ENCODE measurements at regions not wholly inside any gene's neighbourhood (a gene's known extent, or its start where the extent isn't known, plus 50 kb on each side); places are given as distances from the start of the nearest gene placed in this dataset.
A peak's percentile ranks its signal among the peaks of the same experiment; 100 is the strongest.

DNA sequence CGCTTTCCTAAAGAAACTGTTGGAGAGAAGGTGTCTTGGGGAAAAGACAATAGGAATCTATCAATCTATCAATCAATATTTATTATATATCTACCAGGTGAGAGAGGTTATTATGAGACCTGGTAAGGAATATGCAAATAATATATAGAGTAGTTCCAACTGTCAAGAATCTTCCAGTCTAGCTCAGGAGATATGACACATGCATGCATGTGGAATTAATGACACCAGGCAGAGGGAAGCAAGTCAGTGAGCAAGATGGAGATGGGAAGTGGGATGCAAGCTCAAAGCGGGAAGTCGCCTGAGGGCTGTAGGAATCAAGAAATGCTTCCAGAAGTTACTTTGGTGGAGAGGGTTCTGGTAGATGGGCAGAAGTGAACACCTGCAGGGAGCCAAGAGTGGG, 187.4 kb upstream of the NRP1 start:
- DNase-seq: no peak

DNA sequence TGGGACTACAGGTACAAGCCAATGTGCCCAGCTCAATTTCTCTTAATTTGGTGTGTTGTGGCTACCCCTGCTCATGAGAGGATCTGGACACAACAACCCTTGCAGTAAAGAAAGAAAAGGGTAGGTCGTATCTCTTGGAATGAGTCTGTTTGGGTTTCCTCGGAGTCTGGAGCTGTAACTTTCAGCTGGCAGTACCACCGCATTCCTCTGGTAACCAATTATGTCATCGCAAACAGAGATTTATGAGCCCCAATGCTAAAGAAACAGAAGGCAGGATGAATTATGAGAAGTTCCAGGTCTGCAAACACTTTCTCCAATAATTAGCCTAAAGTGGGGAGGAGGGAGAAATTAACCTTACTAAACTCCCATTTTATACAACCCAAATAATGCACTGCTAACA, 186.6 kb upstream of the NRP1 start:
- no peak for DNase-seq

- DNase-seq: no peak
Measured at GRCh38 chr10:33520223-33520622, 185.8 kb upstream of the NRP1 start.

- no peak for DNase-seq
Measured at GRCh38 chr10:33519130-33519860, 184.8 kb upstream of the NRP1 start.

DNA sequence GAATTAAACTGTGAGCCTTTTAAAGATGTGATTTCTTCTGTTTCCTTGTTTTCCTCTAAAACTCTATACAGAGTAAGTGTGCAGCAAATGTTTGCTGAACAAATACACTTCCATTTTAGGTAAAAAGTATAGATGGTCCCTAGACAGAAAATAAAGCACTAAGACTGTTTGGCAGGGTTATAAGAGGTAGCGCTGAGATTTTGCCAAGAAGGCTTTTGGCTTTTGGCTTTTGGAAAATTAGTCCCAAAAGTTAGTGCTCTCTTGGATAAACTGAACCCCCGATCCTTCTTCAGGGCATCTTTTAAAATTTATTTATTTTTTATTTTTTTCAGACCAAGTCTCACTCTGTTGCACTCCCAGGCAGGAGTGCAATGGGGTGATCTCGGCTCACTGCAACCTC, 175.7 kb upstream of the NRP1 start:
- DNase-seq: no peak

DNA sequence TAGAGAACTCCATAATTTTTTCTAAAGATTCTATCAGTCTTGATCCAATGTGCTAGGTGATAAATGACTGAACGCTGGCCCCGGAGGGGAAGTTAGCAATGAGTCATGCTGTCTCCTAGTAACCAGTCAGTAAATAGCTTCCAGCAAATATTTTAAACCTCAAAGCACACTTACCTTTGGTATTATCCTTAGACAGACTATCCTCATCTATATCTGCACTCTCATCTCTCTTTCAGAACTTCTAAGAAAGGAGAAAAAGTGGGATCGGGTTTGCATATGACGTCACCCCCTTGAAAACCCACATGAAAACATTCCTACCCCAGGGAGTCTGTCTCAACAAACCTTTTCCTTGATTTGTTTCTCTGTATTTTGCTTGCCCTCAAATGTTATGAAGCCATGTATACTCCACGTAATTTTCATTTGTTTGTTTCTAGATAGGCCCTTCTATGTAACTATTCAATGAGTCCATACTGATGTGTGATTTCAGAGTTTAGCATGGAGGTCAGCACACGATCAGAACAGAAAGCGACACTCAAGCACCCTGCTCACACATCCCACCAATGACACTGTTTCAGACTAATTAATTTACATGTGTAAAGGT, 174.9 kb upstream of the NRP1 start:
- DNase-seq: no peak

DNA sequence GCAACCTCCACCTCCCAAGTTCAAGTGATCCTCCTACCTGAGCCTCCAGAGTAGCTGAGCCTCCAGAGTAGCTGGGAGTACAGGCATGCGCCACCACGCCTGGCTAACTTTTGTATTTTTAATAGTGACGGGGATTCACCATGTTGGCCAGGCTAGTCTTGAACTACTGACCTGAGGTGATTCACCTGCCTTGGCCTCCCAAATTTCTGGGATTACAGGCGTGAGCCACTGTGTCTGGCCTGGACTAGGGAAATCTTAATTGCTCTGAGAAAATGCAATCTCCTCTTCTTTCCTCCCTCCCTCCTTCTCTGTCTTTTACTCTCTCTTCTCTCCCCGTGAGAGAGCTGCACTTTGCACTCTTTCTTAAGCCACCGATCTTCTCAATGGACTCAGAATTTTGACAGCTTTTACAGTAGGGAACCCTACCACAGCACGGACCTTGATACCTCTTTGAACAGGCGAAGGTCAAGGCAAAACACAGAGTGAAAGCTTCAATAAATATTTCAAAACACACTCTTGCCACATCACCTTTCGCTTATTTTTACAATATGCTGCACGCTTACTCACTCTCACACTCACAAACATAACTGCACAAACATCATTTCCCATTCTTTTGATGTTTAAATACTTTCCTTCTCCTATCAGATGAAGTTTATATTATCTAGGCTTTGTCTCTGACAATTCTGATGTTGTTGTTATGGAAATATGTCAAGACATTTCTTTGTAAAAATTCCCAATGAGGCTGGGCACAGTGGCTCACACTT, 173.4 kb upstream of the NRP1 start:
- DNase-seq: no peak

- DNase-seq: no peak
Measured at GRCh38 chr10:33506838-33507661, 172.6 kb upstream of the NRP1 start.

GRCh38 chr10:33506391-33506790, 171.9 kb upstream of the NRP1 start:
- no peak for DNase-seq

GRCh38 chr10:33501161-33501560, 166.7 kb upstream of the NRP1 start:
- no peak for DNase-seq

DNA sequence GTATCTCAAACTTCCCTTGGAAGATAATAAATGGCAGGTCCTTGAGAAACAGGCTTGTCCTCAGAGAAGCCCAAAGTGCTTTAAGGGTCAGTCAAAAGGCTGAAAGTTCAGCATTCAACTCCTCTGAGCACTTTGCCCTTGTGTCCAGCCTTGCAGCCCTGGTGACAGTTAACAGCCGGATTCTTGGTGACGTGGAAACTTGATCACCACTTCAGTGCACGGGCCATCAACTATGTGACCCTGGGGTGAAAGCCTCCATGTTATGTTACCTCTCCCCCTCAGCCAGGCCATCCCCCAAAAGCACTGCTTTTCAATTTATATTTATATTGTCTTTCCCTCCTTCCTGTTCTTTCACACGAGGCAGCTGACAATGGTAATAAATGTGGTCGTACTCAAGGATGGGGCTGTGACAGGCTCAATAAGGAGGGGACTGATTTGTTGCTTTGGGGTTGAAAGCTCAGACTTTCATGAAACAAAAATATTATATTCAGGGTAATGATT, 164.0 kb upstream of the NRP1 start:
- DNase-seq: no peak

DNA sequence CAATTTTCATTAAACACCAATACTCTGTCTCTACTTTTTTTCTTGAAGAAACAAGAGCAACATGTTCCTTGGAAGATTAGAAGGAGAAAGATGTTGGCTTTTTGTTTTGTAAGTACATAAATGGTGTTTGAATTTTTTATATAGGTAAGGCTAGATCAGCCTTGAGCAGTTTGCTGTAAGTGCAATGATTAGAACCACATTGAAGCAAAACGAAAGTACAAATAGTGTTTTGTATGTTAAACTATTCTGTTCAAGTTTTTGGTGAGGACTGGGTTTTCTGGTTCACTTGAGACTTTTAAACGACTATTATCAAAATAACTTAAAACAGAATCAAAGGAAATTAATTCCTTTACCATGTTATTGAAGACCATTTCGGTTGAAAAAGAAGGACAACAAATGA, 162.9 kb upstream of the NRP1 start:
- DNase-seq: no peak

GRCh38 chr10:33496096-33496495, 161.6 kb upstream of the NRP1 start:
- no peak for DNase-seq

- no peak for DNase-seq
Measured at GRCh38 chr10:33494694-33495265, 160.3 kb upstream of the NRP1 start.

DNA sequence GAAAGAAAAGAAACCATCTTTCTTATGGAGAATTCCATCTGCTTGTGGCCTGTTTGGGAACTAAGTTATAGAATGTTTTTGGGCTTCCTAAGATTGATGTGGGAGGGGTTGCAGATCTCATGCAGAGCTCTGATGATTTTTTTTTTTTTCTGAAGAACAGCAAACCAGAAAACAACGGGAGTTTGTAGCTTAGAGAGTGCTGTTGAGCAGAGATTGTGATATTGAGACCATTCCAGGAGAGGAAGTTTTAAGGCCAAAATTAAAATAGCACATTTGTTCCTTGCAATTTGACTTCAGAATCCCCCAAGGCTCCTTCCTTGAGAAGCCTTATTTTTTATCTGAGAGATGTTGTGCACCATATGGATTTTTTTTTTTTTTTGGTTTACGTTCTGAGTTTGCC, 159.5 kb upstream of the NRP1 start:
- DNase-seq: peak in 1 of 58 donors; percentile 1

DNA sequence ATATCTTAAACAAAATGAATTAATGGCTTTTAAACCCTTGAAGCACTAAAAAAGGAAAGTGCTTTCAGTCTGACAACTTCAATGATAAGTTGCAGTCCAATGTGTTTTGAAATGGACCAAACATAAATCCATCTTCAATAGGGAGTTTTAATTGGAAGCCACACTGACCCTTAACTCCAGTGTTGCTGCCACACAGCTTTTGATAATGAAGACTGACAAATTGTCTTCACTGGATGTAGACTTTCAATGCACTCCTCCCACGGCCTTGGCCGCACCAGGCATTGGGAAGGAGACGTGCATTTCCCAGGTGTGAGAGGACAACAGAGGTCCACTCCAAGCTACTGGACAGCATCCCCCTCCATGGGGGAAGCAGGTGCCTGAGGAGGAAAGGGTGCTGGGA, 159.0 kb upstream of the NRP1 start:
- DNase-seq: no peak

DNA sequence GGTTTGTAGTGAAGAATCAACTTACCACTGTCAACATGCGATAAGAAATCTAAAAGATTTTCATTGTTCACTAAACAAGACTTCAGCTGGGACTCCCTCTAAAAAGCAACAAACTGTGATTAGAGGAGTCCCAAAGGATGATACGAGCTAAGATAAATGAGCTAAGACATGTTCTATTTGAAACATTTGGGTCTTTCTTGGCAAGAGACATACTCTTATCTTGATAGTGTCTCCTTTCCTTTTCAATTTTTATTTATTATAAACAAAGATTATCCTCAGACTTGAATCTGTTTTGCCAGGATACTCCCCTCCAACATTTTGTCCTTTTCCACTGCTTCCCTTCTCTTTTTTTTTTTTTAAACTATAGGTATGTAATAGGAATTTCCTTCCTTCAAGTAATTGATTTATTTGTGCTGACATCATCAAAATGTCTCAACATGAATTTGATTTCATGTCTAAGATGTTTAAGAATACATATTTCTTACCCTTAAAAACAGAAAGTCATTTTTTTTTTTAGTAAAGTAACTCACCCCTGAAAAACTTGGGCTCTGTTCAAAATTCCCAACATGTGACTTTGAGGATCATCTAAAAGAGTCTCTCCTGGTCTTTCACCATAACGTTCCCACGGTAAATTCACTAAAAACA, 158.4 kb upstream of the NRP1 start:
- no peak for DNase-seq

DNA sequence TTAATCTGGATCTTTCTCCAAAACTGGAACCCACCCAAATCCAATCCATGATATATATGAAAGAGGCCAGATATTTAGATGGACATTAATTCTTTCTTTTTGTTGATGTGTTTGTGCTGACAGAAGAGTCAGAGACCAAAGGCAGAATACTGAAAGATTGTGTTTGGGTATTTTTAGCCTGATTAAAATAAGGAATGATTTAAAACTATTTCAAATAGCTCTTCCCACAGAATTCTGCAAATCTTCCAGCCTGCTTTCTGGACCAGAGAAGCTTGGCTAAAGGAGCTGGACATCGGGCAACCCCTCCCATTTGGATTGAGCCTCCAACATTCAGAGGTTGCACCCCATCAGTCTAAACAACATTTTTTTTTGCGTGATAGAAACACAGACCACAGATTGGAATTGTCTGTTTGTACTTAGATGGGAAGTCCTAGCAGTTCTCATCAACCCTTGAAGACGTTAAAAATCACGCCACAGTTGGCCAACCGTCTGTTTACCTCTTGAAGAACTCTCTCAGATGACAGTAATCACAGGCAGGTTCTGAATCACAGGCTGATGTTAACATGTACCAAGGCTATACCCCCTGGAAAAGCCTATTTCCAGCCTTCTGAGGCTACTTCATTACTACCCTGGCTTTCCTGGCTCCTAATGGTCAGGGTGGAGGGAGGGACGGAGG, 155.2 kb upstream of the NRP1 start:
- no peak for DNase-seq

GRCh38 chr10:33487014-33487776, 152.7 kb upstream of the NRP1 start:
- DNase-seq: no peak

Measured in anterior cingulate cortex (tissue), 58 donors.